ENCODE measurements at regions not wholly inside any gene's neighbourhood (a gene's known extent, or its start where the extent isn't known, plus 50 kb on each side); places are given as distances from the start of the nearest gene placed in this dataset.

DNA sequence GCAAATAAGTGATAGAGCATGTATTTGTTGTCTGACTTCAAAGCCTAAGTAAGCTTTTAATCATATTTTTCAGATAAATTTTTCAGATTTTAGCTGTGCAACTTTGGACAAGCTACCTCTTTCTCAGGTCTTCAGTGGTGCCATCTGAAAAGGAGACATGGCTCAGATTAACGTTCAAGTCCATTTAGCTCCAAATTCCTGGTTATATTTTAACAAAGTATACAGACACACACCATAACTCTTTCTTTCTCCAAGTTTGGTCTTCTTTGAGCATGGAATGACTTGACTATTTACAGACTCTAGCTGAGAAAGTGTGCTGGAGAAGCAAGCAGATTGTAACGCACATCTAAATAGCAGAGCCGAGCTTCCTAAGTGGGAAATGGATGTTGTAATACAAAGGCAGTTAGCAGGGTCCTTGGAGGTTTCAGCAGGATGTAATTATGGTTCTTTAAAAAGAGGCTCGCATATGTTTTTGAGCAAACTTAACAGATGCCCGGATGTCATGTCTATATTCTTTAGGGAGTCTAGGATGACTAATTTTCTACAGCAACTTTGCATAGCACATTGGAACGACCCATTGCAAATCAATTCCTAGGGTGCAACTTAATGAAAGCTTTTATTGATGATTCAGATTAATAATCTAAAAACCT, 128.1 kb upstream of the E2F8 start:
- DNase-seq (ENCODE audit: low read depth in 2 of 2) = no peak

- no peak for DNase-seq (ENCODE audit: low read depth in 2 of 2)
These were observed 126.4 kb upstream of the E2F8 start for GRCh38 chr11:19366992-19367709.

- DNase-seq (ENCODE audit: low read depth in 2 of 2) = no peak
These were observed 125.1 kb upstream of the E2F8 start for GRCh38 chr11:19365743-19366410.

GRCh38 chr11:19359221-19360000, 118.7 kb upstream of the E2F8 start:
- DNase-seq (ENCODE audit: low read depth in 2 of 2) = no peak

DNA sequence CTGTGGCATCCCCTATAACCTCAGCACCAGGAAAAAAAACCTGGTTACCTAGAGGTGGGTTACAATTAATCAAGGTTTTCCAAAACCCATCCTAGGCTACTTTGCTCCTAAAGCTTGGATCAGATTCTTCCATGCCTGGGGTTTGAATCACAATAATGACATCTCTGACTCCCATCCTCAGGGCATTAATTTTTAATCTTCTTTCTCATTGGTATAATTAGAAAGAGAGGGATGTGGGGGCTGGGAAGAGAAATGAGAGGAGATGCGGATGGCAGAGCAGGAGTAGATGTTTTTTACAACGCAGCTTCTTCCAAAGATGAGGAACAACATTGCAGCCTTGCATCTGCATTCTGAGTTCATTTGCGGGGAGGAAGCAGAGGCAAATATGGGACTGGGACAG, 117.2 kb upstream of the E2F8 start:
- DNase-seq (ENCODE audit: low read depth in 2 of 2) = no peak

GRCh38 chr11:19355601-19356000, 114.9 kb upstream of the E2F8 start:
- no peak for DNase-seq (ENCODE audit: low read depth in 2 of 2)

DNA sequence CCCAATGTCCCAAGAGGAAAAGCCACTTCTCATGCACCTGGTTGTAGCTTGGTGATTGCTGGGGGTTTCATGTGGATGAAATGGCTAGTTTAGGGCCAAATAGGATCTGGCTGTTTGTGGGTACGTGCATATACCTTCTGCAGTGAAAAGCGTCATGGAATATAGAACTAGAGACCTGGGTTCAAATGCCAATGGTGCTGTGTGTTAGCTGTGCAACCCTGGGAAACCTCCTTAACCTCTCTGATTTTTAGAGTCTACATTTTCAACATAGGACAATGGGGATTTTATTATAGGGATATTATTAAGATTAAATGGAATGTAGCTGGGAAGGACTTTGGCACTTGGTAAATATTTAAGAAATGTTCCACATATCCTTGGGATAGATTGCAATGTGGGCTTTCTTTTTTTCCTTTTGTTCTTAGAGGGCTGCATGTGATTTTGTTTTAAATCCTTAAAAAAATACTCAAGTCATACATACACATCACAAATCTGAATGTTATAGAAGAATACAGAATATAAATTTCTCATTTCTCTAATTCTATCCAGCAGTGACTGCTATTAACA, 112.6 kb upstream of the E2F8 start:
- DNase-seq (ENCODE audit: low read depth in 2 of 2) = no peak

DNA sequence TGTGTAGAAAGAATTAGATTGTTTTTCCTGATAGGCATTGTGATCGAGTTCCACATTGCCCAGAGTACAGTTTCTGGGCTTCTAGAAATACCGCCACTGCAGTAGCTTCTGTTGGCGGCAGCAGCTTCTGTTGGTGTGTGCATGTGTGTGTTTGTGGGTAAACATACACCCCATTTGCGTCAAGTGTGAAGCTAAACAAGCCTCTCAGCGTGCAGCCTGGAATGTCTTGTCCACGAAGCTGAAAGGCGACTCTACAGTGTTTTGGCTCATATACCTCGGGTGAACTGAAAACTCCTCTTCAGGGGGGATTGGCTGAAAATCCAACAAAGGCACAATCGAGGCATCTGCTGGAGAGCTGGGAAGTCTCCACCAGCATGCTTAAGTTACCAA, 112.0 kb upstream of the E2F8 start:
- DNase-seq (ENCODE audit: low read depth in 2 of 2) = no peak

- no peak for DNase-seq (ENCODE audit: low read depth in 2 of 2)
These were observed 111.5 kb upstream of the E2F8 start for GRCh38 chr11:19352072-19352770.

DNA sequence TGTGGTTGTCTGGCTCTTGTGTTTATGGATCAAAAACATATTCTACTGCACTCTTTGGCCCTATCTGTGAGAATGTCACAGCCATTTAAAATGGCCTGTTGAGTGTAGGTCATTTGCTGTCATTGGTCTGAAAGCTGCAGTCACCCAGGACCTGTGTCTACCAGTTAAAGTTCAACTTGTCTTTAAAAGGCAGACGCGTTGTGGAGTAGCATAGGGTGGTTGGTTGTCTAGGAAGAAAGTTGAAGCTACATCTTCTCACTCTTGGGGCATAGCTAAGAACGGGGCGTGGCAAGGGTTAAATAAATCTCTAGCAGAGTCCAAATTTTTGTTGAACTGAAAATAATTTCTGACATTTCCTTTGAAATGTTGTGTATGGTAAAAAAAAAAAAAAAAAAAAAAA, 110.7 kb upstream of the E2F8 start:
- no peak for DNase-seq (ENCODE audit: low read depth in 2 of 2)

DNA sequence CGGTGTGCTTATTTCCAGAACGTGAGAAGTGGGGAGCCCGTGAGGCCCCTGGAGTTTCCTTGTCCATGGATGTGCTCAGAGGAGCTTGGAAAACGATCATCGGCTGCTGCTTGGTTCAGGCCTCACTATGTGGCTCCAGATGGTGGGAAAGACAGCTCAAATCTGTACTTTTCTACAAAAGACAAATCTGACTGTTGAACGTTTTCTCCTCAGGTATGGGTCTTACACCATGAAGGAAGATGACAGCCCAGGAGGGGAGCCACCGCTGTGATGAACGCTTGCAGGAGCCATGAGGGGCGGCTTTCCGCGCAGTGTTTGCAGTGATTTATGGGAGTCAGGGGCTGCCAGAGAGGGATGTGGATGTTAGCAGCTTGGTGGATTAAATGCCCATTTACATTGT, 109.4 kb upstream of the E2F8 start:
- DNase-seq (ENCODE audit: low read depth in 2 of 2) = no peak

GRCh38 chr11:19349340-19350025, 108.7 kb upstream of the E2F8 start:
- DNase-seq (ENCODE audit: low read depth in 2 of 2) = no peak

DNA sequence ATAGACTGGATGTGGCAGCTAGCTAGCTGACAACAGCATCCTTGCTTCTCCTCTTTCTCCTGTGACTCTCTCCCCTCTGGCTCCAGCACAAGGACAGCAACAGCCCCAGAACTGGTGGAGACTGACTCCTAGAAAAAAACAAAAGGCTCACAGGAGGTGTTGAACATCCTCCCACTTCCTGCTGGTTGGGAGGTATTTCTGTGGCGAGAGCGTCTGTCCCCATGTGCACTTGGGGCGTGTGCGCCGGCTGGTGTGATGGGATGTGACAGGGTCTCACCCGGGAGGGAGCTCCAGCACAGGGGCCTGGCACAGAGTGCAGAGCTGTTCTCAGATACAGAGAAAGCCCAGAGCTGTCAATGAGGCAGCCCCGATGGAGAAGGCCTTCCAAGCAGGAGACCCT, 107.2 kb upstream of the E2F8 start:
- DNase-seq (ENCODE audit: low read depth in 2 of 2) = no peak

- DNase-seq (ENCODE audit: low read depth in 2 of 2) = no peak
These were observed 105.3 kb upstream of the E2F8 start for GRCh38 chr11:19345848-19346681.

GRCh38 chr11:19345519-19345847, 104.7 kb upstream of the E2F8 start:
- DNase-seq (ENCODE audit: low read depth in 2 of 2) = no peak

- DNase-seq (ENCODE audit: low read depth in 2 of 2) = no peak
These were observed 104.1 kb upstream of the E2F8 start for GRCh38 chr11:19344661-19345518.

GRCh38 chr11:19342036-19342435, 101.3 kb upstream of the E2F8 start:
- no peak for DNase-seq (ENCODE audit: low read depth in 2 of 2)

DNA sequence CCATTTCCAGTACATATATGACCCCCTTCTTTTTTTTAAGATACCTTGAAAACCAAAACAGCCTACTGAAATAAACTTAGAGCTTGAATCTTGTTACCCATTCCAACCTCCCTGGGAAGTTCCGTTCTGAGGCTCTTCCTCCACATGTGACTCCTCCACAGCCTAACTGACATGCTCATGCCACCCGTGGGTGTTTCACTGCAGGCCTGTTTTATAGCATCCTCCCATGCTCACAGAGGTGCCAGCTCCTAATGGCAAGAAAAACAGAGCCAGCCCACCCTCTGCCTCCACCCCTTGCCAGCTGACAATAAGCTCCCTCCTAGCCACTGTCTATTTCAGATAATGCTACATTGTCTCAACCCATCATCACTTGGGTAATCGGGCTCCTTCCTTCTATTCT, 97.6 kb upstream of the E2F8 start:
- no peak for DNase-seq (ENCODE audit: low read depth in 2 of 2)

GRCh38 chr11:19337779-19338178, 97.0 kb upstream of the E2F8 start:
- DNase-seq (ENCODE audit: low read depth in 2 of 2) = no peak

Data from stimulated activated CD8-positive, alpha-beta memory T cell treated with anti-CD3 and anti-CD28 coated beads, Interleukin-15, amount 100 ng/mL, for 4 hours (primary cell).